Endothelial cell of umbilical vein (primary cell): ENCODE measurements at regions not wholly inside any gene's neighbourhood (a gene's known extent, or its start where the extent isn't known, plus 50 kb on each side); places are given as distances from the start of the nearest gene placed in this dataset.

Source experiments
- BruUV-seq: library from RNA; stranded (reverse); fragments of 400-500 nt; replicated peaks from 2 replicates; lab custom pipeline; 2021; lab: Mats Ljungman, UMichigan
- CTCF ChIA-PET: fragments of 300-600, 350-600 bp; sonication (Branson Sonifier 250); formaldehyde crosslinking; loops from one replicate; lab custom pipeline; 2021; ENCODE audit warnings: antibody characterized with exemption, inconsistent platforms; lab: Charles Lee
- POLR2A ChIA-PET: fragments of 300-600, 350-600 bp; sonication (Branson Sonifier 250); formaldehyde crosslinking; loops from one replicate; lab custom pipeline; 2021; ENCODE audit warnings: antibody characterized with exemption, inconsistent platforms; lab: Charles Lee
- DNase-seq: peaks from one replicate; pipeline ENCODE4 v3.0.0-alpha.2; 2011; ENCODE audit warnings: low read depth, low spot score
- FAIRE-seq: peaks from 2 replicates; lab custom pipeline; 2011; peaks lifted over from hg19 to GRCh38; lab: Jason Lieb, UNC
- H2AFZ ChIP-seq: 2 replicates; pipeline ENCODE4 v1.6.0; 2012; ENCODE audit warnings: low read depth, low read length, control low read depth, inconsistent platforms
- H3K27ac ChIP-seq: 2 replicates; pipeline ENCODE4 v1.5.1; 2011; ENCODE audit warnings: low read depth, mild to moderate bottlenecking, control low read depth, low read length, moderate library complexity; ENCODE audit not compliant: insufficient read depth
- H3K27me3 ChIP-seq, 2 experiments: 2 replicates each; pipeline versions ENCODE4 v1.6.0 to v1.6.1; 2011; ENCODE audit warnings: low read length in 2 of 2, mixed read lengths in 1 of 2; ENCODE audit not compliant: control insufficient read depth in 2 of 2, insufficient read depth in 2 of 2
- H3K36me3 ChIP-seq, 2 experiments: 2 replicates in 1 of 2; 3 replicates in 1 of 2; pipeline ENCODE4 v1.5.1; 2011; ENCODE audit warnings: low read length in 2 of 2, mild to moderate bottlenecking in 1 of 2, moderate library complexity in 1 of 2; ENCODE audit not compliant: control insufficient read depth in 2 of 2, insufficient read depth in 2 of 2; ENCODE audit errors: extremely low read depth in 1 of 2
- H3K4me1 ChIP-seq: 3 replicates; pipeline ENCODE4 v1.5.1; 2011; ENCODE audit warnings: mild to moderate bottlenecking, low read length; ENCODE audit not compliant: control insufficient read depth, insufficient read depth; ENCODE audit errors: extremely low read depth
- H3K4me2 ChIP-seq: 2 replicates; pipeline ENCODE4 v1.6.1; 2011; ENCODE audit warnings: low read length, control low read depth, mixed read lengths; ENCODE audit not compliant: insufficient read depth
- H3K4me3 ChIP-seq, 3 experiments: fragments of 200-600 bp in 1 of 3; sonication (generic), shearing (Covaris generic) in 1 of 3; replicated peaks in 1 of 3; 2 replicates each; pipeline ENCODE4 v1.5.1; 2011 to 2016; ENCODE audit warnings: control low read depth in 3 of 3, low read length in 3 of 3, mild to moderate bottlenecking in 2 of 3, inconsistent platforms in 1 of 3, low read depth in 1 of 3, moderate library complexity in 1 of 3; ENCODE audit not compliant: insufficient read depth in 1 of 3
- H3K79me2 ChIP-seq: 2 replicates; pipeline ENCODE4 v1.6.0; 2012; ENCODE audit warnings: low read length, inconsistent platforms; ENCODE audit not compliant: control insufficient read depth, insufficient read depth
- H3K9ac ChIP-seq: replicated peaks from 2 replicates; pipeline ENCODE3; 2011; ENCODE audit warnings: low read length, control low read depth; ENCODE audit not compliant: insufficient read depth; ENCODE audit errors: extremely low read depth
- H3K9me1 ChIP-seq: replicated peaks from 3 replicates; pipeline ENCODE4 v1.6.0; 2011; ENCODE audit warnings: mild to moderate bottlenecking, low read length; ENCODE audit not compliant: control insufficient read depth, insufficient read depth; ENCODE audit errors: extremely low read depth
- H3K9me3 ChIP-seq: replicated peaks from 2 replicates; pipeline ENCODE4 v1.5.1; 2012; ENCODE audit warnings: low read length, inconsistent platforms; ENCODE audit not compliant: control insufficient read depth, insufficient read depth
- H4K20me1 ChIP-seq: replicated peaks from 2 replicates; pipeline ENCODE3; 2011; ENCODE audit warnings: mild to moderate bottlenecking, low read length; ENCODE audit not compliant: control insufficient read depth, insufficient read depth; ENCODE audit errors: extremely low read depth
- CTCF ChIP-seq, 2 donors: IDR thresholded peaks; 1 replicate in 1 of 2; 2 replicates in 1 of 2; pipeline ENCODE4 v1.5.1; 2011; ENCODE audit warnings: low read length in 2 of 2, mild to moderate bottlenecking in 2 of 2, moderate library complexity in 2 of 2, control low read depth in 1 of 2, inconsistent platforms in 1 of 2, low read depth in 1 of 2; ENCODE audit not compliant: insufficient read depth in 1 of 2; ENCODE audit errors: extremely low read depth in 1 of 2
- EZH2 ChIP-seq: IDR thresholded peaks from 2 replicates; pipeline ENCODE4 v1.6.1; 2012; ENCODE audit warnings: borderline replicate concordance, low read depth, mild to moderate bottlenecking, moderate library complexity, low read length, inconsistent platforms; ENCODE audit not compliant: severe bottlenecking
- FOS ChIP-seq: IDR thresholded peaks from 2 replicates; pipeline ENCODE4 v1.6.1; 2011; ENCODE audit warnings: mild to moderate bottlenecking, low read length, moderate library complexity, borderline replicate concordance; ENCODE audit not compliant: insufficient read depth
- GATA2 ChIP-seq: IDR thresholded peaks from 2 replicates; pipeline ENCODE4 v1.7.0; 2011; ENCODE audit warnings: low read depth, mild to moderate bottlenecking, moderate library complexity, mixed read lengths, low read length; ENCODE audit not compliant: insufficient read length, insufficient read depth
- JUN ChIP-seq: IDR thresholded peaks from 2 replicates; pipeline ENCODE4 v1.6.1; 2011; ENCODE audit warnings: borderline replicate concordance, low read depth; ENCODE audit not compliant: insufficient read length, insufficient read depth
- MAX ChIP-seq: IDR thresholded peaks from 2 replicates; pipeline ENCODE4 v1.6.1; 2011; ENCODE audit not compliant: insufficient read depth, insufficient read length
- MYC ChIP-seq: IDR thresholded peaks from one replicate; pipeline ENCODE4 v1.6.1; 2011; ENCODE audit warnings: mild to moderate bottlenecking, low read depth, low read length
- POLR2A ChIP-seq: IDR thresholded peaks from 2 replicates; pipeline ENCODE4 v1.6.1; 2012; ENCODE audit warnings: low read depth, mild to moderate bottlenecking, control low read depth, low read length
- POLR2AphosphoS5 ChIP-seq: IDR thresholded peaks from 2 replicates; pipeline ENCODE4 v1.6.1; 2012; ENCODE audit warnings: low read depth, mild to moderate bottlenecking, control low read depth, low read length, moderate library complexity; ENCODE audit not compliant: insufficient read depth
- dilution Hi-C: fragments of 300-500 bp; cut with MboI; formaldehyde crosslinking; loops from one replicate; pipeline ENCODE4 v1.15.0; 2019; ENCODE audit warnings: low sequenced_read_pairs; ENCODE audit not compliant: extremely low pct_ligation_motif_present
- intact Hi-C: fragments of 100-400 bp; cut with micrococcal nuclease; formaldehyde crosslinking; loops from one replicate; pipeline ENCODE4 v1.10.0; 2022

GRCh38 chr15:100716456-100717085 lies 114.2 kb downstream of the ASB7 start:
- TF ChIP-seq FOS (no peak), MAX (no peak), GATA2 (no peak), POLR2A (no peak), POLR2AphosphoS5 (no peak), MYC (no peak), CTCF (IDR thresholded peaks at IDR 0.05; ENCODE audit: extremely low read depth in 1 of 2, insufficient read depth in 1 of 2, low read depth in 1 of 2, low read length in 2 of 2) (no peak), JUN (no peak), EZH2 (no peak)
- Histone ChIP-seq H3K27ac (no peak overlapping the region), H3K79me2 (no peaks in the 10 kb centered on the region), H2AFZ (no peak overlapping the region), H4K20me1 (no peaks in the 10 kb centered on the region), H3K9me1 (no peaks in the 10 kb centered on the region), H3K36me3 (no peaks in the 10 kb centered on the region), H3K4me3 (no peak overlapping the region), H3K9ac (no peak overlapping the region), H3K9me3 (no peaks in the 10 kb centered on the region), H3K4me1 (peaks cover 21% of the 10 kb centered on the region), H3K27me3 (no peaks in the 10 kb centered on the region), H3K4me2 (no peak overlapping the region)
- ChIA-PET POLR2A (no interaction called here), CTCF (no interaction called here)
- no peak for FAIRE-seq
- DNase-seq, result no peak
- intact Hi-C loops (no loop called here), dilution Hi-C loops (no loop called here)
- no TSS peak for BruUV-seq
